ENCODE measurements at regions not wholly inside any gene's neighbourhood (a gene's known extent, or its start where the extent isn't known, plus 50 kb on each side); places are given as distances from the start of the nearest gene placed in this dataset.

DNA sequence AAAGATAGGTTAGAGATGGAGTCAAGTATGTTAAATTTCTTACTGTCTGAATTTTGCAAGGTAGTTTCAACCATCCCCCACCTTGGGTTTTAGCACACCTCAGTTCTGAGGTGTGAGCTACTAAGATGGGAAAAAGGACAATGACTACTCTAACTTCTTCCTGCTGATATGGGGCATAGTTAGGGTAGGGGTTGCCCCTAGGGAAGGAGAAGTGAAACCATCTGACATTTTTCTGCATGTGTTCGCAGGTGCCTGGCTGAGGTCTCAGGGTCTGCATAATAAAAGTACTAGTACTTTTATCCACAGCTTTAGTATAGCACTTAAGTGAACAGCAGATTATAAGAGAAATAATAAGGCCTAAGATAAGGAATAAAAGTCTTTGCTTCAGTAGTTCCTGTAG lies 129.5 kb upstream of the CYSLTR1 start:
- no peak for DNase-seq

DNA sequence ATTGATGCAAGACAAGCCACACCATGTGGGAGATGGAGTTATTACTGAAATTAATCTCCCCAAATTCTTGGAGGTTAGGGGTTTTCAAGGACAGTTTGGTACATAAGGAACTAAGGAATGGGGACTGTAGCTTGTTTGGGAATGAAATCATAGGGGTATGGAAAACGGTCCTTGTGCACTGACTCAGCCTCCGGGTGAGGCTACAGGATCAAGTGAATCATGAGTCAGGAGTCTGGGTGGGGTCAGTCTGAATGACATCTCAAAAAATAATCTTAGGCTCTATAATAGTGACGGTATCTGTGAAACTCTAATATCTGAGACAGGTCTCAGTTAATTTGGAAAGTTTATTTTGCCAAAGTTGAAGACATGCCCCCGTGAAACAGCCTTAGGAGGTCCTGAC lies 128.5 kb upstream of the CYSLTR1 start:
- no peak for DNase-seq

GRCh38 chrX:78452356-78452755 lies 124.9 kb upstream of the CYSLTR1 start:
- DNase-seq, result no peak

GRCh38 chrX:78437621-78438020 lies 110.2 kb upstream of the CYSLTR1 start:
- DNase-seq, result no peak

- DNase-seq, result no peak
Measured at GRCh38 chrX:78429172-78429571, 101.8 kb upstream of the CYSLTR1 start.

DNA sequence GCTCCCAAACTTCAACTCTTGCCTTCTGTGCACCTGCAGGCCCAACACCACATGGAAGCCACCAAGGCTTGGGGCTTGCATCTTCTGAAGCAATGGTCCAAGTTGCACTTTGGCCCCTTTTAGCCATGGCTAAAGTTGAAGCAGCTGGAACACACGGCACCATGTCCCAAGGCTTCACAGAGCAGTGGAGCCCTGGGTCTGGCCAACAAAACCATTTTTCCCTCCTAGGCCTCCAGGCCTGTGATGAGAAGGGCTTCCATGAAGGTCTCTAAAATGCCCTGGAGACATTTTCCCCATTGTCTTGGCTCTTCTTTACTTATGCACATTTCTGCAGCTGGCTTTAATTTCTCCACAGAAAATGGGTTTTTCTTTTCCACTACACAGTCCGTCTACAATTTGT lies 61.3 kb upstream of the CYSLTR1 start:
- no peak for DNase-seq

DNA sequence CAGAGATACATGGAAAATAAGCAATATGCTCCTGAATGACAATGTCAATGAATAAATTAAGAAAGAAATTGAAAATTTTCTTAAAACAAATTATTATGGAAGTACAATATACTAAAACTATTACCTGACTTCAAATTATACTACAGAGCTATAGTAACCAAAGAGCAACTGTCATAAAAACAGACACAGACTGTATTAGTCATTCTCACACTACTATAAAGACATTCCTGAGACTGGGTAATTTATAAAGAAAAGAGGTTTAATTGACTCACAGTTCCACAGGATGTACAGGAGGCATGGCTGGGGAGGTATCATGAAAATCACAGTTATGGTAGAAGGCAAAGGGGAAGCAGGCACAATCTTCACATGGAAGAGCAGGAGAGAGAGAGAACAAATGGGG lies 60.0 kb upstream of the CYSLTR1 start:
- no peak for DNase-seq

DNA sequence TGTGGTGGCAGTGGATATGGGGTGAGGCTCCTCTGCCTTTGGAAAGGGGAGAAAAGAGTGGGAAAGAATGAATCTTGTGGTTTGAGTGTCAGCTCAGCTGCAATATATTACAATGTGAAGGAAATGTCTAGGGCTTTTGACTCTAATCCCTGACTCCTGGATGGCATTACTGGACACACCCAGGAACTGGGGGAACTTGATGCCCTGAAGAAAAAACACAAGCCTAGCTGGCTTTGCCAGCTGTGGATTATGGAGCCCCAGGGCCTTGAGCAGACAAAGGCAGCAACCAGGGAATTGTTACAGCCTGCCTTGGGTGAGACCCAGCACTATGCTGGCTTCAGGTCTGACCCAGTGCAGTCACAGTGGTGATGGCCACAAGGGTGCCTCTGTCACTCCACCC lies 57.1 kb upstream of the CYSLTR1 start:
- DNase-seq, result no peak

DNA sequence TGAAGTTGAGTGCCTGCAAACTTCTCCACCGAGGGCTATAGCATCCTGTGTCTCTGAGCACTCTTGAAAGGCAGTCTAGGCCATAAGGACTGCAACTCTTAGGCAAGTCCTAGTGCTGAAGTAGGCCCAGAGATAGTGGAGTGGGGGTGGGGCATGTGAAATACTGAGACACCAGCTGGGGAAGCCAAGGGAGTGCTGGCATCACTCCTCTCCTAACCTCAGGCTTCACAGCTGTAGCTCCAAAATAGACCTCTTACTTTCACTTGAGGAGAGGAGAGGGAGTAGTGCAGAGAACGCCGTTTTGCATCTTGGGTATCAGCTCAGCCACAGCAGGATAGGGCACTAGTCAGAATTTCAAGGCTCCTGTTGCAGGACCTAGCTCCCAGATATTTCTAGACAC lies 56.2 kb upstream of the CYSLTR1 start:
- DNase-seq, result no peak

DNA sequence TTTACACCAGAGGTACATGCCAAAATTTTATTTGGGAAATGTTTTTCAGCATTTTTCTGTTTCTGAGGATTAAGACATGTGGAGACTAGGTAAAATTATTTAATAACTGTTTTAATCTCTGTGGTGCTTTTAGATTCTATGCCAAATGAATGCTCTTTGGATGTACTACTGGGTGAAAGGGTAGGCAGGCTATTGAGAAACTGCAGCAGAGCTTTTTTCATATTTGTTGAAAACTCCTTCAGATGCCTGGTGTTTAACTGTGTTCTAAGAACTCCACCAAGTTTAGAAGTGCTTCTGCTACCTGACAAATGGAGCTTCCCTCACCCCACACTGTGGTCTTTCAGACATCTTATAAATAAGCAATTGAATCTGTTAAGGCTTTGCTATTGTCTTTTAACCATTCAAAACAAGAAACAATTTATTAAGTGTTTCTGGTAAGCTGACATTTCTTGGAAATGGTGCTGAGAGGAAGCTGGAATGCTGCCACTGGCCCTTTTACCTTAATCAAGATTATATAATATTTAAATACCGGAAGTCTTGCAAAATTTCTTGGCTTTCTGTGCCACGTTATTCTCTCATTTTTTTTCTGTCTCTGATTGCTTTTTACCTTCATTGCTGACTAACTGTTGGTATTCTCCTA lies 51.2 kb upstream of the CYSLTR1 start:
- DNase-seq, result no peak

Measured in CD4-positive, alpha-beta T cell treated with Interleukin-6 for 4 hours (primary cell).